ENCODE measurements at regions not wholly inside any gene's neighbourhood (a gene's known extent, or its start where the extent isn't known, plus 50 kb on each side); places are given as distances from the start of the nearest gene placed in this dataset.

GRCh38 chr20:21033817-21034216, 72.3 kb downstream of the LINC00237 start:
- Histone ChIP-seq H4K20me1 (ENCODE audit: insufficient read depth, low read length) (no peaks in the 10 kb centered on the region), H3K9ac (ENCODE audit: low read length) (no peak overlapping the region), H3K4me1 (ENCODE audit: low read length) (no peaks in the 10 kb centered on the region), H3K27me3 (ENCODE audit: low read depth, low read length) (peaks cover 9% of the 10 kb centered on the region; the same call in 1 of the 2 replicates), H3K4me2 (ENCODE audit: low read length) (no peak overlapping the region), H3K9me3 (ENCODE audit: insufficient read depth, low read length) (no peaks in the 10 kb centered on the region), H3K36me3 (replicated peaks; ENCODE audit: low read depth, low read length) (no peaks in the 10 kb centered on the region), H3K27ac (ENCODE audit: low read length) (no peak overlapping the region), H3K79me2 (ENCODE audit: low read length) (no peaks in the 10 kb centered on the region), H2AFZ (ENCODE audit: low read depth, low read length) (no peak overlapping the region), H3K4me3 (ENCODE audit: low read length) (no peak overlapping the region)
- no peak for TF ChIP-seq EZH2phosphoT487 (IDR thresholded peaks at IDR 0.05; ENCODE audit: low read depth)
- no peak for TF ChIP-seq CTCF (IDR thresholded peaks at IDR 0.05; ENCODE audit: low read depth, low read length)

- Histone ChIP-seq H3K27ac (ENCODE audit: low read length) (no peak overlapping the region), H2AFZ (ENCODE audit: low read depth, low read length) (no peak overlapping the region), H3K27me3 (ENCODE audit: low read depth, low read length) (peaks cover 9% of the 10 kb centered on the region; the same call in 1 of the 2 replicates), H4K20me1 (ENCODE audit: insufficient read depth, low read length) (no peaks in the 10 kb centered on the region), H3K36me3 (replicated peaks; ENCODE audit: low read depth, low read length) (no peaks in the 10 kb centered on the region), H3K4me1 (ENCODE audit: low read length) (no peaks in the 10 kb centered on the region), H3K79me2 (ENCODE audit: low read length) (no peaks in the 10 kb centered on the region), H3K4me2 (ENCODE audit: low read length) (no peak overlapping the region), H3K9ac (ENCODE audit: low read length) (no peak overlapping the region), H3K4me3 (ENCODE audit: low read length) (no peak overlapping the region), H3K9me3 (ENCODE audit: insufficient read depth, low read length) (no peaks in the 10 kb centered on the region)
- no peak for TF ChIP-seq EZH2phosphoT487 (IDR thresholded peaks at IDR 0.05; ENCODE audit: low read depth)
- TF ChIP-seq CTCF (IDR thresholded peaks at IDR 0.05; ENCODE audit: low read depth, low read length), result no peak
These were observed 74.5 kb downstream of the LINC00237 start for GRCh38 chr20:21031666-21032065.

- H3K79me2 ChIP-seq (ENCODE audit: low read length), result no peaks in the 10 kb centered on the region
- no peaks in the 10 kb centered on the region for H4K20me1 ChIP-seq (ENCODE audit: insufficient read depth, low read length)
- no peaks in the 10 kb centered on the region for H3K36me3 ChIP-seq (replicated peaks; ENCODE audit: low read depth, low read length)
- no peak overlapping the region for H2AFZ ChIP-seq (ENCODE audit: low read depth, low read length)
- H3K9ac ChIP-seq (ENCODE audit: low read length), result no peak overlapping the region
- no peaks in the 10 kb centered on the region for H3K4me1 ChIP-seq (ENCODE audit: low read length)
- no peak overlapping the region for H3K27ac ChIP-seq (ENCODE audit: low read length)
- no peak overlapping the region for H3K4me2 ChIP-seq (ENCODE audit: low read length)
- H3K27me3 ChIP-seq (ENCODE audit: low read depth, low read length), result peaks cover 9% of the 10 kb centered on the region; the same call in 1 of the 2 replicates
- H3K4me3 ChIP-seq (ENCODE audit: low read length), result no peak overlapping the region
- TF ChIP-seq EZH2phosphoT487 (IDR thresholded peaks at IDR 0.05; ENCODE audit: low read depth) (no peak), CTCF (IDR thresholded peaks at IDR 0.05; ENCODE audit: low read depth, low read length) (no peak)
- no peaks in the 10 kb centered on the region for H3K9me3 ChIP-seq (ENCODE audit: insufficient read depth, low read length)
These were observed 76.8 kb downstream of the LINC00237 start for GRCh38 chr20:21029341-21029740.

GRCh38 chr20:21028921-21029320, 77.2 kb downstream of the LINC00237 start:
- Histone ChIP-seq H3K27me3 (ENCODE audit: low read depth, low read length) (peaks cover 13% of the 10 kb centered on the region; the same call in 1 of the 2 replicates), H3K4me1 (ENCODE audit: low read length) (no peaks in the 10 kb centered on the region), H4K20me1 (ENCODE audit: insufficient read depth, low read length) (no peaks in the 10 kb centered on the region), H3K4me2 (ENCODE audit: low read length) (no peak overlapping the region), H3K79me2 (ENCODE audit: low read length) (no peaks in the 10 kb centered on the region), H3K36me3 (replicated peaks; ENCODE audit: low read depth, low read length) (no peaks in the 10 kb centered on the region), H3K9ac (ENCODE audit: low read length) (no peak overlapping the region), H3K27ac (ENCODE audit: low read length) (no peak overlapping the region), H2AFZ (ENCODE audit: low read depth, low read length) (no peak overlapping the region), H3K9me3 (ENCODE audit: insufficient read depth, low read length) (no peaks in the 10 kb centered on the region), H3K4me3 (ENCODE audit: low read length) (no peak overlapping the region)
- TF ChIP-seq CTCF (IDR thresholded peaks at IDR 0.05; ENCODE audit: low read depth, low read length), result no peak
- no peak for TF ChIP-seq EZH2phosphoT487 (IDR thresholded peaks at IDR 0.05; ENCODE audit: low read depth)
